GM11168 (cell line): ENCODE measurements at regions not wholly inside any gene's neighbourhood (a gene's known extent, or its start where the extent isn't known, plus 50 kb on each side); places are given as distances from the start of the nearest gene placed in this dataset.

Source experiments
- in situ Hi-C: fragments of 300-500 bp; cut with MboI; formaldehyde crosslinking; loops from one replicate; pipeline ENCODE4 v1.12.0; 2022; ENCODE audit warnings: low sequenced_read_pairs; ENCODE audit not compliant: unreplicated experiment

DNA sequence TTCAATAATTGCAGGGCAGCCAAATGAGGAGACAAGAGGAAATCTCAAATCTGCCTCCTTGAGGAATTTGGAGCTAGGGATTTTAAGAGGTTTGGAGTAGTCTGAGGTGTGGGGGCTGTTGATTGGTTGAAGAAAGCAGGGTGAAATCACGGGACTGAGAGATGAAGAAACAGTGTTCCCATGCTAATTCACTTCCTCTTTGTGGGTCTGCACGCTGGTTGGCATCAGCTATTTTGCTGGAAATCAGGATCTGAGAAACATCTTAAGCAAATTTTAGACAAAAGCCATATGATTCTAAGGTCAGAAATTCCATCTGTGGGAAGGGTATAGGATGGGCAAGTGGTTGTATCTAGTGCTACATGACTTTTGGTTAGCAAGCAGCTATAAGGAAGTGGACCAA, 107.1 kb upstream of the PAXBP1 start:
- in situ Hi-C loops, result no loop called here

DNA sequence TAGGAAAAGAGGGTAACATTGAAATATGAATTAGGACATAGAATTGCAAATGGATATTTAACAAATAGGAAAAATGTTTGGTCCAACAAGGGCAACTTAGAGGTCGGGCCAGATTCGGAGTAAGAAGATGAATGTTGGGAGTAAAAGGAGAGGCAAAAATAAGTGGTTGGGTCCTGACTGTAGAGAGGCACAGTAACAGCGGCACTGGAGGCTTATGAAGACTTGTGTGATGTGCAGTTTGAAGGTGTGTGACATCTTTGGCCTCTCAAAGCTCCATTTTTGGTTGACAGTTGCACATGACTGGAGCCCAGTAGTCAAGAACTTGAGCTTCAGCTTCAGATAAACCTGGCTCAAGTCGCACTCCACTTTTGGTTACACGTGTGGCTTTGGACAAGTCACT, 109.9 kb upstream of the PAXBP1 start:
- in situ Hi-C loops, result no loop called here

- in situ Hi-C loops, result no loop called here
These were observed 112.5 kb upstream of the PAXBP1 start for GRCh38 chr21:32884062-32884461.

DNA sequence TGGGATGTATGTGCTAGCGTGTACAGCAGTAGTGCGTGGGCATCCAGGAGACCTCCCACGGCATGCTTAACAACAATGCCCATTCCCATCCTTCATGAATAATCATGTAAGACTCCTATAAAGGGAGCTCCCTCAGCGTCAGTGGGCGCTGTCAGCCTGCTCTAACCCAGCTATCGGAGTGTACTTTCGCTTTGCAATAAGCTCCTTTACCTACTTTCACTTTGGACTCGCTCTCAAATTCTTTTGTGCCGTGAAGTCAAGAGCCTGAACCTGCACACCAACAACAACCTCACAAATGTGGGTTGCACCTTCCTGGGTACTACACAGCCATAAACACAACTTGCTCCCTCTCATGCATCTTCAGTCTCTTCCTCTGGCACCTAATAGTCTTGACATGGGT, 114.8 kb upstream of the PAXBP1 start:
- in situ Hi-C loops, result no loop called here

DNA sequence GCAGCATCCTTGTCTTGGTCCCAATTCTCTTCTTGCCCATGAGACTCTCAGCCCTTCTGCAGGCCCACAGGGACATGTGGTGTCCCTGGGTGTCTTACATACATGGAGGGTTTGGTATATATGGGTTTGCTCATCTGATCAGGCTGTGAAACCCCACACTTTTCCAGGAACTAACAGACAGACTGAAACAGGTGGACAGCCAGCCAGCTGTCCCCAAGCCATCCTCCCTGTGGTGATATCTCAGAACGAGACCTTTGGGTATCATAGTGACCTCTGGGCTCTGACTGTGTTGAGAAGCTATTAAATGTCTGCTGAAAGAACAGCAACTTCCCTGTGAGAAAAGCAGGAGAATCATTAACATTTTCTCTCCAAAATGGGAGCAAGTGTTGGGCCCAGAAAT, 115.5 kb upstream of the PAXBP1 start:
- in situ Hi-C loops, result no loop called here

GRCh38 chr21:32888971-32889370, 117.4 kb upstream of the PAXBP1 start:
- in situ Hi-C loops, result no loop called here

DNA sequence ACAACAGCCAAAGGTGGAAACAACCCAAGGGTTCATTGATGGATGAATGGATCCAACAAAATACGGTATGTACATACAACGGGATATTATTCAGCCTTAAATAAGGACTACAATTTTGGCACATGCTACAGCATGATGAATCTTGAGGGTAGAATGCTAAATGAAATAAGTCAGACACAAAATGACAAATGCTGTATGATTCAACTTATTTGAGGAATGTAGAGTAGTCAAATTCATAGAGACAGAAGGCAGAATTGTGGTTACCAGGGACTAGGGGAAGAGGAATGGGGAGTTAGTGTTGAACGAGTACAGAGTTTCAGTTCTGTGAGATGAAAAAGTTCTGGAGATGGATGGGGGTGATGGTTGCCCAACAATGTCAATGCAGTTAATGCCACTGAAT, 118.0 kb upstream of the PAXBP1 start:
- in situ Hi-C loops, result no loop called here

DNA sequence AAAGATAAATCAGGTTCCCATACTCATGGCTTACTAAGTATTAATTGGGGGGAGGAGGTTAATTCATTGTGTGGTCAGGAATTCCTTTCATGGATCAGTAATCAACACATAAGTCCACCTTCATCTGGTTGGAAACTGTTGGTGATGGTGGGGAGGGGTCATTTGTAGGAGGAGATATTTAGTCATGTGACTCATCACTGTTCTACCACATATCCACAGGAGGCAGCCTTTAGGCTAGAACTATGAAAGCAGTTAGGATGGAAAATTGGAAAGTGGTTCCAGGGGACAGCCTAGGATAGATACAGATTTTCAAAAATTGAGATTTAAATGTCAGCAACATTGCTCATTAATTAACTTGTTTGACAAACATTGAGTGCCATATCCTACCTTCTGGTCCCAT, 122.8 kb upstream of the PAXBP1 start:
- in situ Hi-C loops, result no loop called here

- in situ Hi-C loops, result no loop called here
These were observed 124.9 kb upstream of the OLIG2 start for GRCh38 chr21:32900814-32901213.

DNA sequence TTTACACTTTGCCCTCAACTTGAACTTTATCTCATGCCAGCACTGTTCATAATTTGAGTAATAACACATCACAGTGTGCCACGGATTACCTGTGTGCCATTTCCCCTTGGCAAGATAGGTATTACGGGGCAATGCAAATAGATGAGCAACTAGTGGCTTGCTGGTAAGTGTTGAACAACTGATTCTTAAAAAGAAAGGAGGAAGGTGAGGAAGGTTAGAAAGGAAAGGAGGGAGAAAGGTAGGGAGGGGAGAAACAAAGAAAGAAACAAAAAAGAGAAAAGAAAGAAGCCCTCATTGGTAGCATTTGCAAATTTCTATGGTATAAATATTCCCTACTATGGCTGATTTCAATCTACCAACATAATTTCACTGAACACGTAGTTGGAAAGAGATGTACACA, 118.2 kb upstream of the OLIG2 start:
- in situ Hi-C loops, result no loop called here

DNA sequence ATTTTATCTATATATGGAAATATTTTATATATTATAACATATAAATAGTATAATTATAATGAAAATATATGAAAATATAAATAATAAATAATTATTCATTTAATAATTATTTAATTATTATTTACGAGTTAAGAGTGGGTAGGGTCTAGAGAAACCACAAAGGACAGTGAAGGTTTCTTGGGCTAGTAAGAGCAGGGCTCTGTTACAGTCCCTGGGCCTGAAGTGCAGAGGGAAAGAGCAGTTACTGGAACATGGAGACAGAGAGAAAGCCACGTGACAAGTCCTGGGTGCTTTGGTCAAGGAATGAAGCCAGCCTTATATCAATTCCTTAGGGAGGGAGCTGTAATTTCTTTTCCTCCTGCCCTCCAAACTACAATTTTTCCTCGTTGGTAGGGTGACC, 117.2 kb upstream of the OLIG2 start:
- in situ Hi-C loops, result no loop called here

GRCh38 chr21:32909393-32909792, 116.3 kb upstream of the OLIG2 start:
- in situ Hi-C loops, result no loop called here

DNA sequence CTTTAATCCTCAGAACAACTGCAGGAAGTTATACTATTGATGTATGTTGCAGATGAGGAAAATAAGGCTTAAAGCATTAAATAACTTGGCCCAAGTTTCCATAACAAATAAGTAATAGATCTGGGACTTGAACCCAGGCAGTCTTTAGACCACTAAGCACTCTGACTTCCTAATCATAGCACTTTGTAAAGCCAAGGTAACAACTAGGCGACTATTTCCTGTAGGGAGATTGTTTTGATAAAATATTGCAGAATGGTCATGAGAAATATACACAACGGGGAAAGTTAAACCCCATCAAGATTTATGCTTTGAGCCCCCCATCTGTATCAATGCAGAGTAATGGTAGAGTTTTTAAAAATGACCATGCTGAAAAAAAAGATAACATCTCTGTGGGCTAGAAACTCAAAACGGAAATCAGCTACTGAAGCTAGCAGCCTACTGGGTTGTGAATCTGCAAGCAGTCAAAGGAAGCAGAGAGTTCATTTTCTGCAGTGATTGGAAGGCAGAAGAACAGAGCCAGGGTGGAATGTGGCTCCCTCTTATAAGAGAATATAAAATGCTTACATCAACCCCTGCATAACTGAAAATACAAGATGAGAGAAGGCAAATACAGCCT, 111.2 kb upstream of the OLIG2 start:
- in situ Hi-C loops, result no loop called here

DNA sequence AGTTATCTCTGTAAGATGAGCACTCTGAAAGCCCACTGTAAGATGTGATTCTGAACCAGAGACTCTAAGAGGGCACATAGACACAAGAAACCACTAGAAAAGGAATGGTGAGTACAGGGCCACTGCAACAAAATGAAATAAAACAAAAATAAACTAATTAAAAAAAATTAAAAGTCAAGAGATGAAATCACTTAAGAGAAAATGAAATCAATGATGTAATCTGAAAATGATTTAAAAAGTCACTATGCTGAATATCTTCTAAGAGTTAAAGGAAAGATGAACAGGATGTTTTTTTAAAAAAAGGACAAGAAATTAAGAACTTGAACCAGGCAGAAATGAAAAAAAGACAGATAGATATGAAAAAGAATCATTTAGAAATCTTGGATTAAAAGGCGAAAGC, 110.6 kb upstream of the OLIG2 start:
- in situ Hi-C loops, result no loop called here

GRCh38 chr21:32916088-32916487, 109.6 kb upstream of the OLIG2 start:
- in situ Hi-C loops, result no loop called here

GRCh38 chr21:32916522-32917099, 109.1 kb upstream of the OLIG2 start:
- in situ Hi-C loops, result no loop called here

- in situ Hi-C loops, result no loop called here
These were observed 108.2 kb upstream of the OLIG2 start for GRCh38 chr21:32917362-32918135.

- in situ Hi-C loops, result no loop called here
These were observed 107.1 kb upstream of the OLIG2 start for GRCh38 chr21:32918478-32919120.

GRCh38 chr21:32920474-32920873, 105.3 kb upstream of the OLIG2 start:
- in situ Hi-C loops, result no loop called here

DNA sequence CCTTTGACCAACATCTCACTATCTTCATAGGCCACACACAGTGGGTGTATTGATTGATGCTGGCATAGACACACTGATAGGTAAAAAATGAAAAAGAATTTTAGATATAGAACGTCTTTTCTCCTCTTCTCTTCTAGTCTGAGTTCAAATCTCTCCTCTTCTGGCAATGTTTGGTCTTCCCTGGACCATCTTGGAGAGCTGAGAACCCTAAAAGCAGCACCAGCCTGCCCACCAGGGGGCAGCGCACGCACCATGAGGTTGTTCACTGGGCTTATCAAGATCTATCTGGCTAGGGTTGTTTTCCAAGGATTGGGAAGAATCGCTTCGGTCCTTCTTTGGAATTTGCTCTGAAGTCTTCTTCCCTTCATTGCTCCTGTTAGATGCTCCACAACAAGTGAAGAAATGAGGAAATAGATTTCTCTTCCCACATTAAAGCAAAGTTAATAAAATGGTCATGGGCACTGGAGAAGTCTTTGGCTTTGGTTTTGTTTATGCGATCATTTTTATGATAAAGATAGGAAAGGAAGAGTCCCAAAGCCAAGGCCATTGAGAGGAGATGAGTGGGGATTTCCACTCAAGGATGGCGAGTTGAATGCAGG, 104.0 kb upstream of the OLIG2 start:
- in situ Hi-C loops, result no loop called here

GRCh38 chr21:32925098-32925497, 100.6 kb upstream of the OLIG2 start:
- in situ Hi-C loops, result no loop called here
